IMR-90 (cell line): ENCODE measurements at regions not wholly inside any gene's neighbourhood (a gene's known extent, or its start where the extent isn't known, plus 50 kb on each side); places are given as distances from the start of the nearest gene placed in this dataset.

ENCODE experiments used
- ATAC-seq: fragments of 200-7000 bp; cut with Tn5 transposase; 2 replicates; pipeline ENCODE4 v1.9.1; 2020; ENCODE audit warnings: low read depth, mild to moderate bottlenecking, moderate library complexity
- BruUV-seq: library from RNA; stranded (reverse); fragments of 400-500 nt; replicated peaks from 2 replicates; lab custom pipeline; 2021; lab: Mats Ljungman, UMichigan
- CTCF ChIA-PET: fragments of 300-600 bp; formaldehyde crosslinking; extraction: SDS; loops from one replicate; lab custom pipeline; 2021; ENCODE audit warnings: antibody characterized with exemption; lab: Yijun Ruan, JAX
- POLR2A ChIA-PET: fragments of 300-600 bp; sonication (Branson Sonifier 250); formaldehyde crosslinking; loops from one replicate; lab custom pipeline; 2022; ENCODE audit warnings: antibody characterized with exemption; ENCODE audit not compliant: unreplicated experiment; lab: Charles Lee
- DNase-seq: peaks from one replicate; pipeline ENCODE4 v3.0.0; 2013
- H2AFZ ChIP-seq: replicated peaks from 2 replicates; pipeline ENCODE3; 2013; ENCODE audit warnings: low read length, mild to moderate bottlenecking; ENCODE audit not compliant: poor library complexity
- H2AK5ac ChIP-seq: 2 replicates; pipeline ENCODE4 v1.6.1; 2013; ENCODE audit warnings: low read depth, low read length, inconsistent platforms
- H2AK9ac ChIP-seq: replicated peaks from 2 replicates; pipeline ENCODE3; 2013; ENCODE audit warnings: mild to moderate bottlenecking, low read depth, low read length, moderate library complexity; ENCODE audit not compliant: poor library complexity
- H2BK120ac ChIP-seq: 2 replicates; pipeline ENCODE4 v1.6.1; 2013; ENCODE audit warnings: low read depth, low read length, inconsistent platforms
- H2BK15ac ChIP-seq: 3 replicates; pipeline ENCODE4 v1.6.1; 2013; ENCODE audit warnings: low read depth, low read length, inconsistent platforms
- H2BK20ac ChIP-seq: 2 replicates; pipeline ENCODE4 v1.6.1; 2013; ENCODE audit warnings: low read depth, mild to moderate bottlenecking, inconsistent platforms, low read length, moderate library complexity
- H2BK5ac ChIP-seq: 2 replicates; pipeline ENCODE4 v1.6.1; 2013; ENCODE audit warnings: mild to moderate bottlenecking, low read depth, low read length, inconsistent platforms; ENCODE audit not compliant: poor library complexity, severe bottlenecking
- H3K14ac ChIP-seq: replicated peaks from 2 replicates; pipeline ENCODE4 v1.6.1; 2013; ENCODE audit warnings: low read depth, low read length, inconsistent platforms
- H3K18ac ChIP-seq: 2 replicates; pipeline ENCODE4 v1.6.1; 2013; ENCODE audit warnings: low read depth, low read length, control low read depth
- H3K23ac ChIP-seq: 2 replicates; pipeline ENCODE4 v1.6.1; 2013; ENCODE audit warnings: low read depth, low read length, inconsistent platforms
- H3K27ac ChIP-seq: 2 replicates; pipeline ENCODE4 v1.5.1; 2013; ENCODE audit warnings: mild to moderate bottlenecking, control low read depth, low read length; ENCODE audit not compliant: insufficient read depth
- H3K27me3 ChIP-seq: 2 replicates; pipeline ENCODE4 v1.6.1; 2013; ENCODE audit warnings: low read length; ENCODE audit not compliant: control insufficient read depth, insufficient read depth
- H3K36me3 ChIP-seq: 2 replicates; pipeline ENCODE4 v1.6.1; 2013; ENCODE audit warnings: low read length, mixed read lengths; ENCODE audit not compliant: control insufficient read depth, insufficient read depth
- H3K4ac ChIP-seq: 2 replicates; pipeline ENCODE4 v1.6.1; 2013; ENCODE audit warnings: low read depth, low read length, inconsistent platforms
- H3K4me1 ChIP-seq: 2 replicates; pipeline ENCODE4 v1.6.1; 2013; ENCODE audit warnings: low read length, mixed read lengths; ENCODE audit not compliant: control insufficient read depth, insufficient read depth
- H3K4me2 ChIP-seq: 2 replicates; pipeline ENCODE4 v1.6.1; 2013; ENCODE audit warnings: low read depth, mild to moderate bottlenecking, control low read depth, low read length, moderate library complexity
- H3K4me3 ChIP-seq: 2 replicates; pipeline ENCODE4 v1.5.1; 2013; ENCODE audit warnings: low read depth, mild to moderate bottlenecking, control low read depth, low read length, moderate library complexity; ENCODE audit not compliant: insufficient read depth
- H3K56ac ChIP-seq: 2 replicates; pipeline ENCODE4 v1.6.1; 2013; ENCODE audit warnings: low read length, inconsistent platforms; ENCODE audit not compliant: insufficient read depth; ENCODE audit errors: extremely low read depth
- H3K79me1 ChIP-seq, 2 experiments: 2 replicates each; pipeline ENCODE4 v1.6.1; 2013; ENCODE audit warnings: low read length in 2 of 2, inconsistent platforms in 1 of 2, low read depth in 1 of 2
- H3K9ac ChIP-seq: 2 replicates; pipeline ENCODE4 v1.6.1; 2013; ENCODE audit warnings: low read depth, low read length, control low read depth
- H3K9me1 ChIP-seq: 2 replicates; pipeline ENCODE4 v1.6.1; 2013; ENCODE audit warnings: low read length, inconsistent platforms; ENCODE audit not compliant: insufficient read depth
- H3K9me3 ChIP-seq: 2 replicates; pipeline ENCODE4 v1.6.1; 2013; ENCODE audit warnings: low read length; ENCODE audit not compliant: control insufficient read depth, insufficient read depth
- H4K20me1 ChIP-seq: 2 replicates; pipeline ENCODE4 v1.6.1; 2013; ENCODE audit warnings: low read length, inconsistent platforms; ENCODE audit not compliant: insufficient read depth
- H4K5ac ChIP-seq: 2 replicates; pipeline ENCODE4 v1.6.1; 2013; ENCODE audit warnings: mild to moderate bottlenecking, low read depth, low read length, control low read depth
- H4K8ac ChIP-seq, 2 experiments: 2 replicates each; pipeline ENCODE4 v1.6.1; 2013; ENCODE audit warnings: low read depth in 2 of 2, low read length in 2 of 2, control low read depth in 1 of 2, inconsistent platforms in 1 of 2
- H4K91ac ChIP-seq: 2 replicates; pipeline ENCODE4 v1.6.1; 2013; ENCODE audit warnings: low read depth, low read length, inconsistent platforms; ENCODE audit not compliant: insufficient read depth
- MAFK ChIP-seq: IDR thresholded peaks from 2 replicates; pipeline ENCODE4 v1.6.1; 2012; ENCODE audit warnings: low read depth, low read length, improper control_type of control experiment
- MXI1 ChIP-seq: IDR thresholded peaks from 2 replicates; pipeline ENCODE4 v1.6.1; 2012; ENCODE audit warnings: low read depth, mild to moderate bottlenecking, low read length, moderate library complexity, borderline replicate concordance
- dilution Hi-C: fragments of 300-500 bp; cut with HindIII; formaldehyde crosslinking; loops from one replicate; pipeline ENCODE4 v1.14.3; 2018; ENCODE audit warnings: low sequenced_read_pairs; ENCODE audit not compliant: unreplicated experiment
- in situ Hi-C: fragments of 300-500 bp; cut with MboI; formaldehyde crosslinking; loops from 3 replicates; pipeline ENCODE4 v1.14.3; 2019; ENCODE audit warnings: low sequenced_read_pairs, inconsistent platforms, mixed read lengths
- intact Hi-C: fragments of 100-400 bp; cut with micrococcal nuclease; formaldehyde crosslinking; loops from 2 replicates; pipeline ENCODE4 v1.10.0; 2022

GRCh38 chr5:100142607-100143006 is 392.6 kb upstream of the FAM174A start:
- Histone ChIP-seq H2BK20ac (no peak overlapping the region), H3K14ac (no peak overlapping the region), H4K20me1 (no peaks in the 10 kb centered on the region), H4K91ac (no peak overlapping the region), H2BK15ac (no peak overlapping the region), H3K23ac (no peak overlapping the region), H3K4me3 (no peak overlapping the region), H3K4me1 (no peaks in the 10 kb centered on the region), H3K4me2 (no peak overlapping the region), H2AK9ac (no peak overlapping the region), H2AFZ (no peak overlapping the region), H2BK120ac (no peak overlapping the region), H3K9me3 (0 out of 2 replicates have a peak, but pooled peaks cover 4% of the 10 kb centered on the region), H3K18ac (no peak overlapping the region), H3K79me1 (no peaks in the 10 kb centered on the region), H4K5ac (no peak overlapping the region), H3K36me3 (no peaks in the 10 kb centered on the region), H3K4ac (no peak overlapping the region), H2AK5ac (no peak overlapping the region), H3K56ac (no peak overlapping the region), H3K27ac (no peak overlapping the region), H4K8ac (no peak overlapping the region), H3K9ac (no peak overlapping the region), H3K27me3 (no peaks in the 10 kb centered on the region), H3K9me1 (no peaks in the 10 kb centered on the region), H2BK5ac (no peak overlapping the region)
- DNase-seq (no peak), ATAC-seq (no peak)
- no peak for TF ChIP-seq MXI1
- TF ChIP-seq MAFK, result peak; percentile 46
- intact Hi-C loops, result no loop called here
- dilution Hi-C loops, result no loop called here
- no TSS peak for BruUV-seq
- POLR2A ChIA-PET, result no interaction called here
- in situ Hi-C loops, result no loop called here
- CTCF ChIA-PET, result no interaction called here
